KMS-11 (cell line): ENCODE measurements at regions not wholly inside any gene's neighbourhood (a gene's known extent, or its start where the extent isn't known, plus 50 kb on each side); places are given as distances from the start of the nearest gene placed in this dataset.

Experiments used
- H2AFZ ChIP-seq: fragments of 200-600 bp; sonication (generic); 2 replicates; pipeline ENCODE4 v1.6.1; 2016; ENCODE audit warnings: antibody characterized with exemption, mixed run types, low read depth
- H3K27ac ChIP-seq: fragments of 200-600 bp; sonication (generic); 2 replicates; pipeline ENCODE4 v1.6.1; 2016; ENCODE audit warnings: mild to moderate bottlenecking, mixed run types
- H3K27me3 ChIP-seq: fragments of 200-600 bp; sonication (generic); 2 replicates; pipeline ENCODE4 v1.6.1; 2017; ENCODE audit warnings: mild to moderate bottlenecking, low read depth, mixed run types, moderate library complexity; ENCODE audit not compliant: insufficient read depth
- H3K36me3 ChIP-seq: fragments of 200-600 bp; sonication (generic); 2 replicates; pipeline ENCODE4 v1.6.1; 2017; ENCODE audit warnings: mild to moderate bottlenecking, mixed run types; ENCODE audit not compliant: insufficient read depth
- H3K4me1 ChIP-seq: fragments of 200-600 bp; sonication (generic); 2 replicates; pipeline ENCODE4 v1.6.1; 2016; ENCODE audit warnings: mild to moderate bottlenecking, low read depth, mixed run types; ENCODE audit not compliant: poor library complexity, severe bottlenecking
- H3K4me2 ChIP-seq: fragments of 200-600 bp; sonication (generic); 2 replicates; pipeline ENCODE4 v1.7.0; 2016; ENCODE audit warnings: mild to moderate bottlenecking, mixed run types
- H3K4me3 ChIP-seq: fragments of 200-600 bp; sonication (generic); IDR thresholded peaks from 2 replicates; pipeline ENCODE4 v1.6.1; 2017; ENCODE audit warnings: low read depth, low read length, mixed read lengths; ENCODE audit not compliant: insufficient read depth
- H3K79me2 ChIP-seq: fragments of 200-600 bp; sonication (generic); 2 replicates; pipeline ENCODE4 v1.6.1; 2016; ENCODE audit warnings: low read depth, mixed run types; ENCODE audit not compliant: insufficient read depth
- H3K9ac ChIP-seq: fragments of 200-600 bp; sonication (generic); 2 replicates; pipeline ENCODE4 v1.6.1; 2016; ENCODE audit warnings: mild to moderate bottlenecking, mixed run types
- H4K20me1 ChIP-seq: fragments of 200-600 bp; sonication (generic); 2 replicates; pipeline ENCODE4 v1.6.1; 2016; ENCODE audit warnings: mild to moderate bottlenecking, mixed run types; ENCODE audit not compliant: insufficient read depth
- CTCF ChIP-seq: fragments of 200-600 bp; sonication (generic); conservative IDR thresholded peaks from 2 replicates; pipeline ENCODE4 v1.6.1; 2017; ENCODE audit warnings: low read depth, mild to moderate bottlenecking, antibody characterized with exemption, low read length, moderate library complexity, mixed read lengths

GRCh38 chr16:86337581-86338402 is 172.5 kb upstream of the FOXF1 start:
- Histone ChIP-seq H3K36me3 (no peaks in the 10 kb centered on the region), H2AFZ (no peak overlapping the region), H4K20me1 (no peaks in the 10 kb centered on the region), H3K4me3 (no peak overlapping the region), H3K79me2 (no peaks in the 10 kb centered on the region), H3K4me1 (no peaks in the 10 kb centered on the region), H3K9ac (no peak overlapping the region), H3K27me3 (peaks cover 9% of the 10 kb centered on the region; the same call in 1 of the 2 replicates), H3K27ac (no peak overlapping the region), H3K4me2 (no peak overlapping the region)
- TF ChIP-seq CTCF, result no peak

- Histone ChIP-seq H4K20me1 (no peaks in the 10 kb centered on the region), H3K4me2 (no peak overlapping the region), H3K27ac (no peak overlapping the region), H3K4me1 (no peaks in the 10 kb centered on the region), H3K36me3 (no peaks in the 10 kb centered on the region), H3K79me2 (no peaks in the 10 kb centered on the region), H2AFZ (no peak overlapping the region), H3K4me3 (no peak overlapping the region), H3K9ac (no peak overlapping the region), H3K27me3 (peaks cover 7% of the 10 kb centered on the region; the same call in 1 of the 2 replicates)
- no peak for TF ChIP-seq CTCF
Observed at GRCh38 chr16:86338403-86339115, 171.8 kb upstream of the FOXF1 start.

- no peak for TF ChIP-seq CTCF
- Histone ChIP-seq H4K20me1 (no peaks in the 10 kb centered on the region), H3K4me1 (no peaks in the 10 kb centered on the region), H3K4me3 (no peak overlapping the region), H2AFZ (no peak overlapping the region), H3K27ac (no peak overlapping the region), H3K27me3 (peaks cover 17% of the 10 kb centered on the region; the same call in 1 of the 2 replicates), H3K36me3 (no peaks in the 10 kb centered on the region), H3K9ac (no peak overlapping the region), H3K4me2 (no peak overlapping the region), H3K79me2 (no peaks in the 10 kb centered on the region)
Observed at GRCh38 chr16:86342161-86342834, 168.0 kb upstream of the FOXF1 start.

- no peak overlapping the region for H3K4me2 ChIP-seq
Observed at GRCh38 chr16:86343027-86343795, 167.1 kb upstream of the FOXF1 start.

More at GRCh38 chr16:86343027-86343795, 167.1 kb upstream of the FOXF1 start:
- no peaks in the 10 kb centered on the region for H3K4me1 ChIP-seq
- H3K4me3 ChIP-seq, result no peak overlapping the region
- no peaks in the 10 kb centered on the region for H3K79me2 ChIP-seq
- H2AFZ ChIP-seq, result no peak overlapping the region
- H4K20me1 ChIP-seq, result no peaks in the 10 kb centered on the region
- H3K9ac ChIP-seq, result no peak overlapping the region
- no peaks in the 10 kb centered on the region for H3K36me3 ChIP-seq
- H3K27ac ChIP-seq, result no peak overlapping the region
- H3K27me3 ChIP-seq, result peaks cover 17% of the 10 kb centered on the region; the same call in 1 of the 2 replicates
- no peak for TF ChIP-seq CTCF
